GM10248 (cell line): ENCODE measurements at regions not wholly inside any gene's neighbourhood (a gene's known extent, or its start where the extent isn't known, plus 50 kb on each side); places are given as distances from the start of the nearest gene placed in this dataset.
A peak's percentile ranks its signal among the peaks of the same experiment; 100 is the strongest.

Source experiments
- CTCF ChIA-PET: fragments of 300-600 bp; sonication (Branson Sonifier 250); formaldehyde crosslinking; extraction: SDS; loops from one replicate; lab custom pipeline; 2021; ENCODE audit warnings: antibody characterized with exemption; lab: Yijun Ruan, JAX
- POLR2A ChIA-PET: fragments of 350-650 bp; sonication (Branson Sonifier 250); formaldehyde crosslinking; extraction: SDS; loops from one replicate; lab custom pipeline; 2020; ENCODE audit warnings: antibody characterized with exemption; lab: Yijun Ruan, JAX
- DNase-seq: peaks from one replicate; pipeline ENCODE4 v3.0.0; 2012; ENCODE audit errors: extremely low spot score
- TF ChIP-seq, protein P1 (sequence below): IDR thresholded peaks from 2 replicates; pipeline ENCODE4 v1.5.1; 2012; ENCODE audit warnings: mild to moderate bottlenecking, low read depth; ENCODE audit errors: extremely low read depth, missing control alignments, control extremely low read depth

DNA sequence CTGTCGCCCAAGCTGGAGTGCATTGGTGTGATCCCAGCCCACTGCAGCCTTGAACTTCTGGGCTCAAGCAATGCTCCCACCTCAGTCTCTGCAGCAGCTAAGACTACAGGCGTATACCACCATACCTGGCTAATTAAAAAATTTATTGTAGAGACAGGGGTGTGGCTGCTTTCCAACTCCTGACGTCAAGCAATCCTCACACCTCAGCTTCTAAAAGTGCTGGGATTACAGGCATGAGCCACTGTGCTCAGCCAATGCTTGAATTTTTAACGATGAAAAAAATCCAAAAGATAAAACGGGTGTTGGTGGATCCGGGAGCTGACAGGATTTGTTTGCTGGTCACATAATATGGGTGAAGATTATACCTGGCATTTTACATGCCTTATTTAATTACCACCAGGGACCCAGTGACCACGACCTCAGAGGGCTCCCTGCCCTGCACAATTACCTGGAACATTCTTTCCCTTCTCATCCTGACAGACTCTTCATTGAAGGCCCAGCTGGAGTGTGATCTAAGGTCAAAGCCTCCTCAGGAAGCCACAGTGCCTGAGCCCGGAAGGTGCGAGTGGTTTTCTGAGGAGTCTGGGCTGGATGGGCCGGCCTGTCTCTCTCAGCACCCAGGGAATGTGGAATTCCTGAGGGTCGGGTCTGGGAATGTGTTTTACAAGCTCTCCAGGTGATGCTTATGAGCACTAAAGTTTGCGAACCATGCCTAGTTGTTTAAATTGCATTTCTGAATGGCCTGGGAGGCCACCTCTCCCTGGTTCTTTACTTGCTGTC, 193.3 kb downstream of the USP12 start:
- TF ChIP-seq, protein P1, sequence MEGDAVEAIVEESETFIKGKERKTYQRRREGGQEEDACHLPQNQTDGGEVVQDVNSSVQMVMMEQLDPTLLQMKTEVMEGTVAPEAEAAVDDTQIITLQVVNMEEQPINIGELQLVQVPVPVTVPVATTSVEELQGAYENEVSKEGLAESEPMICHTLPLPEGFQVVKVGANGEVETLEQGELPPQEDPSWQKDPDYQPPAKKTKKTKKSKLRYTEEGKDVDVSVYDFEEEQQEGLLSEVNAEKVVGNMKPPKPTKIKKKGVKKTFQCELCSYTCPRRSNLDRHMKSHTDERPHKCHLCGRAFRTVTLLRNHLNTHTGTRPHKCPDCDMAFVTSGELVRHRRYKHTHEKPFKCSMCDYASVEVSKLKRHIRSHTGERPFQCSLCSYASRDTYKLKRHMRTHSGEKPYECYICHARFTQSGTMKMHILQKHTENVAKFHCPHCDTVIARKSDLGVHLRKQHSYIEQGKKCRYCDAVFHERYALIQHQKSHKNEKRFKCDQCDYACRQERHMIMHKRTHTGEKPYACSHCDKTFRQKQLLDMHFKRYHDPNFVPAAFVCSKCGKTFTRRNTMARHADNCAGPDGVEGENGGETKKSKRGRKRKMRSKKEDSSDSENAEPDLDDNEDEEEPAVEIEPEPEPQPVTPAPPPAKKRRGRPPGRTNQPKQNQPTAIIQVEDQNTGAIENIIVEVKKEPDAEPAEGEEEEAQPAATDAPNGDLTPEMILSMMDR = no peak
- POLR2A ChIA-PET = interaction anchor here (0.6 kb wide), 1 partner anchor 481 kb away, joined by 3 read pairs; no protein-coding TSS in a partner anchor
- no peak for DNase-seq
- CTCF ChIA-PET = interaction anchor here (1.1 to 4.0 kb wide), 3 partner anchors 31 to 384 kb away, joined by 4 to 13 read pairs (median 6); no protein-coding TSS in a partner anchor

DNA sequence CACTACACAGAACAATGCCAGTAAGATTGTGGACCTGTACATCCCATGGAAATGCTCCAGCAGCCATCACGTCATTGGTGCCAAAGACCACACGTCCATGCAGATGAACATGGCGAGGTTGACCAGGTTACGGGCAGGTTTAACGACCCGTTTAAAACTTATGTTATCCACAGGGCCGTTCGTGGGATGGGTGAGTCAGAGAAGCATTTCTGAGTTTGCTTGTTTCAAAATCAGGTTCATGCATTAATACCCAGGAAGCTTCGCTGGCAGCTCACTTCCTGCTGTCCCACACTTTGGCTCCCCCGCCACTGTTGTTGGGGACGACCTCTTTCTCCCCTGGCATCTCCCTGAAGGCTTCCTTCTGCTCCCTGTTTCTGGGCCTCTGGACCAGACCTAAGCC, 194.1 kb downstream of the USP12 start:
- TF ChIP-seq, protein P1 = no peak
- POLR2A ChIA-PET = no interaction called here
- CTCF ChIA-PET = interaction anchor here (1.5 to 4.0 kb wide), 2 partner anchors 382 to 384 kb away, joined by 6 to 13 read pairs; no protein-coding TSS in a partner anchor
- DNase-seq = no peak

DNA sequence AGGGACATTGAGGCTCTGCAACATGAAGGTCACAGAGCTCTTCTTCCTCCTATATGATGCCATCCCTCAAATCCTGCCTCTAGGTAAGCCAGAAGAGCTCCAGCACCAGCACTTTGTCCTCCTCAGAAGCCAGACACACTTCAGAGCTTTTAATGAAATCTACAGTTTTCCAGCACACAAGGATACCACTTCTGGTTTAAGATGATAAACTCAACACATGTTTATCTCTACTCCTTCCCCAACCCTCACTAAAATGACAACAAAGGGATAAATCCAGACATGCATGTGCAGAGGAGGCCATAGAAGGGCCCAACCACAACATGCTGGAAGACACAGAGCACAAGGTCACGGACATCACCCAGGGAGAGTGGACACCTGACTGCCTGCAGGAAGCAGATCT, 195.3 kb downstream of the USP12 start:
- DNase-seq = no peak
- TF ChIP-seq, protein P1 = no peak
- POLR2A ChIA-PET = no interaction called here
- CTCF ChIA-PET = interaction anchor here (0.9 to 4.0 kb wide), 4 partner anchors 9 to 850 kb away, joined by 3 to 23 read pairs (median 8); no protein-coding TSS in a partner anchor

DNA sequence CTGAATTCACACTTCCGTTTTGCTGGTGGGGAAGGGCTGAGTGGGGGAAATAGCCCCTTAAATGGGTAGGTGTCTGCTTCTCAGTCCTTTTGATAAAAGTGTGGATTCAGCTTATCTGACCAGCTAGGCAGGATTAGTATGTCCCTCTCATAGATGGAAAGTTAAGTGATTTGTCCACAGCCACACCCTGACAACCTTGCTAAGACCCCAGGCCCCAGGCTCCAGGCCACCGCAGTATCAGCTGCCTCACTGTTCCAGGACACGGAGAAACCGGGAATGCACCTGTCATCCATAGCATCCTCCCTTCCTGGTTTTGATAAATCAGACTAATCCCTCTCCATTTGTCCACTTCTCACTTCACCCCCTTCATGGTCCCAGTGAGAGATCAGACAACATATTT, 197.7 kb downstream of the USP12 start:
- ChIA-PET POLR2A (interaction anchor here (0.7 kb wide), 1 partner anchor 22 kb away, joined by 3 read pairs; no protein-coding TSS in a partner anchor), CTCF (interaction anchor here (1.2 to 3.3 kb wide), 4 partner anchors 12 to 388 kb away, joined by 3 to 23 read pairs (median 4); no protein-coding TSS in a partner anchor)
- no peak for DNase-seq
- TF ChIP-seq, protein P1 = no peak

DNA sequence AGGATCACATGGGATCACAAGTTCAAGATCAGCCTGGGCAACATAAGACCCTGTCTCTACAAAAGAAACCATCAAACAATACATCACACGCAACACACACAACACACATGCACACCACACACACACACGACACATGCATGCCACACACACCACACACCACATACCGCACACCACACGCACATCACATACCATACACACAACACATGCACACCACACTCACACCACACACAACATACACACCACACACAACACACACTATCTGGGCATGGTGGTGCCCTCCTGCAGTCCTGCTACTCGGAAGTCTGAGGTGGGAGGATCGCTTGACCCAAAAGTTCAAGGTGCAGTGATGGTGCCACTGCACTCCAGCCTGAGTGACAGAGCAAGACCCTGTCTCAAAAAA, 198.3 kb downstream of the USP12 start:
- ChIA-PET POLR2A (no interaction called here), CTCF (interaction anchor here (1.4 to 2.2 kb wide), 2 partner anchors 12 to 389 kb away, joined by 7 to 8 read pairs; no protein-coding TSS in a partner anchor)
- TF ChIP-seq, protein P1 = no peak
- DNase-seq = no peak

DNA sequence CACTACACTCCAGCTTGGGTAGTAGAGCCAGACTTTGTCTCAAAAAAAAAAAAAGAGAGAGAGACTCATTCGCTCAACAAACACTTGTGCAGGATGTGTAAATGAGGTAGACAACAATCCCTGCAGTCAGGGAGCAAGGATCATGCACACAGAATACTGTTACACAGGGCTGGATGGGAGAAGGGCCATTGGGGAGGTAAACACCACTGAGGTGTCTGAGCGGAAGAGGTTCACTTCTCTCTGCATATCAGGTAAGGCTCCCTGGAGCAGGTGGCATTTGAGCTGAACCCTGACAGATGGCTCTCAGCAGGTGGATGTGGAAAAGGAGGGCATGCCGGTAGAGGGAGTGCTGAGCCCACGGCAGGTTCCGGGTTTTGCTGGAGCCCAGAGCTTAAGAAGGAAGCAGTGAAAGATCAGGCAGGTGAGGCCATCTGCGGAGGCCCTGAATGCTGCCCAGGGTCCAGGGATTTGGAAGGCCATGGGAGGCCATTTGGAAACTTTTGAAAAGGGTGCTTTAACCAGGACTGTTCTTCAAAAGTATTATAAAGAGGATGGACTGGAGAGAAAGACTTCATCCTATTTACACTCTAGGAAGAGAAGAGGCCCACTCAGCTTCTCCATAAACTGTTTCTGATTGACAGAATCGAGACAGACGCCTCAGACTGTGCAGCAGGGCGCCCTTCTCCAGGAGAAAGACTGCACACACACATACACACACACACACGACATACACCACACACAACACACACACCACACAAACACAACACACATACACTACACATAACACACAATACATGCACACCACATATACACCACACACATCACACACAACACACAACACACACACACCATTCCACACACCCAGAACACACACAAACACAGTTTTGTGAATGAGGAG, 199.4 kb downstream of the USP12 start:
- DNase-seq = peak; percentile 47
- CTCF ChIA-PET = interaction anchor here (1.0 to 2.2 kb wide), 9 partner anchors 11 to 390 kb away, joined by 3 to 8 read pairs (median 5); no protein-coding TSS in a partner anchor
- TF ChIP-seq, protein P1 = no peak
- POLR2A ChIA-PET = no interaction called here
